ENCODE measurements at regions not wholly inside any gene's neighbourhood (a gene's known extent, or its start where the extent isn't known, plus 50 kb on each side); places are given as distances from the start of the nearest gene placed in this dataset.

- TF ChIP-seq EP300 (IDR thresholded peaks at IDR 0.05) (no peak), CTCF (IDR thresholded peaks at IDR 0.05) (no peak)
Observed at GRCh38 chr18:46366751-46367376, 262.7 kb downstream of the HAUS1 start.

Measured in tibial nerve (tissue), 4 donors.